HEK293 (cell line): ENCODE measurements at regions not wholly inside any gene's neighbourhood (a gene's known extent, or its start where the extent isn't known, plus 50 kb on each side); places are given as distances from the start of the nearest gene placed in this dataset.

Source experiments
- CTCF ChIA-PET: fragments of 350-600 bp; formaldehyde crosslinking; extraction: SDS; loops from one replicate; lab custom pipeline; 2021; ENCODE audit warnings: antibody characterized with exemption; lab: Yijun Ruan, JAX
- POLR2A ChIA-PET: fragments of 300-600 bp; formaldehyde crosslinking; extraction: SDS; loops from one replicate; lab custom pipeline; 2020; ENCODE audit warnings: antibody characterized with exemption, inconsistent platforms; lab: Yijun Ruan, JAX
- H3K27ac ChIP-seq: fragments of 200-500 bp; sonication (Bioruptor generic); 2 replicates; pipeline ENCODE4 v1.5.1; 2014; ENCODE audit warnings: low read depth, low read length, control low read depth, inconsistent platforms; ENCODE audit errors: extremely low read depth
- H3K36me3 ChIP-seq, 2 experiments: fragments of 200-500 bp in 1 of 2; sonication (Bioruptor generic) in 1 of 2; 1 replicate in 1 of 2; 2 replicates in 1 of 2; pipeline ENCODE4 v1.5.1; 2014 to 2017; ENCODE audit warnings: inconsistent platforms in 2 of 2, low read length in 2 of 2; ENCODE audit not compliant: control insufficient read depth in 2 of 2, insufficient read depth in 1 of 2
- H3K4me1 ChIP-seq: fragments of 200-500 bp; sonication (Bioruptor generic); 2 replicates; pipeline ENCODE4 v1.5.1; 2014; ENCODE audit warnings: mild to moderate bottlenecking, low read length, inconsistent platforms; ENCODE audit not compliant: control insufficient read depth, insufficient read depth
- H3K4me3 ChIP-seq: 2 replicates; pipeline ENCODE4 v1.5.1; 2011; ENCODE audit warnings: low read depth, mild to moderate bottlenecking, control low read depth, low read length, moderate library complexity
- H3K9me3 ChIP-seq: fragments of 200-500 bp; sonication (Bioruptor generic); 2 replicates; pipeline ENCODE4 v1.5.1; 2014; ENCODE audit warnings: low read depth, low read length, inconsistent platforms; ENCODE audit not compliant: control insufficient read depth, insufficient read depth
- KLF16 ChIP-seq: fragments of 450-650 bp; formaldehyde crosslinking; IDR thresholded peaks from 2 replicates; pipeline ENCODE4 v1.5.1; 2017; ENCODE audit warnings: missing biosample characterization, missing genetic modification characterization
- MZF1 ChIP-seq: fragments of 450-650 bp; formaldehyde crosslinking; IDR thresholded peaks from 2 replicates; pipeline ENCODE4 v1.5.1; 2017; ENCODE audit warnings: missing biosample characterization, missing genetic modification characterization, borderline replicate concordance
- PRDM1 ChIP-seq: fragments of 450-650 bp; formaldehyde crosslinking; IDR thresholded peaks from 2 replicates; pipeline ENCODE4; 2016; ENCODE audit warnings: missing biosample characterization, missing genetic modification characterization
- WT1 ChIP-seq: fragments of 450-650 bp; formaldehyde crosslinking; IDR thresholded peaks from 2 replicates; pipeline ENCODE4 v1.5.1; 2016; ENCODE audit warnings: missing biosample characterization, missing genetic modification characterization
- ZBTB48 ChIP-seq: fragments of 450-650 bp; formaldehyde crosslinking; IDR thresholded peaks from 2 replicates; pipeline ENCODE4 v1.5.1; 2016; ENCODE audit warnings: missing biosample characterization, missing genetic modification characterization
- ZBTB8A ChIP-seq: fragments of 450-650 bp; formaldehyde crosslinking; IDR thresholded peaks from 2 replicates; pipeline ENCODE4 v1.5.1; 2016; ENCODE audit warnings: missing biosample characterization, missing genetic modification characterization
- ZNF174 ChIP-seq: fragments of 450-650 bp; formaldehyde crosslinking; IDR thresholded peaks from 2 replicates; pipeline ENCODE4 v1.5.0; 2017; ENCODE audit warnings: missing biosample characterization, mild to moderate bottlenecking, missing genetic modification characterization
- ZNF248 ChIP-seq: fragments of 450-650 bp; formaldehyde crosslinking; IDR thresholded peaks from 2 replicates; pipeline ENCODE4 v1.5.1; 2017; ENCODE audit warnings: missing biosample characterization, missing genetic modification characterization
- ZNF366 ChIP-seq: fragments of 450-650 bp; formaldehyde crosslinking; conservative IDR thresholded peaks from 2 replicates; pipeline ENCODE4 v1.5.1; 2016; ENCODE audit warnings: missing biosample characterization, missing genetic modification characterization
- ZNF404 ChIP-seq: fragments of 450-650 bp; formaldehyde crosslinking; IDR thresholded peaks from 2 replicates; pipeline ENCODE4 v1.5.1; 2017; ENCODE audit warnings: missing biosample characterization, missing genetic modification characterization
- ZNF510 ChIP-seq: fragments of 450-650 bp; formaldehyde crosslinking; IDR thresholded peaks from 2 replicates; pipeline ENCODE4 v1.5.1; 2018; ENCODE audit warnings: mild to moderate bottlenecking, missing genetic modification characterization, missing biosample characterization; ENCODE audit not compliant: insufficient replicate concordance
- ZNF530 ChIP-seq: fragments of 450-650 bp; formaldehyde crosslinking; IDR thresholded peaks from 2 replicates; pipeline ENCODE4 v1.5.1; 2016; ENCODE audit warnings: low read depth, missing biosample characterization, missing genetic modification characterization
- ZNF629 ChIP-seq: fragments of 450-650 bp; formaldehyde crosslinking; IDR thresholded peaks from 2 replicates; pipeline ENCODE4 v1.5.1; 2017; ENCODE audit warnings: missing biosample characterization, missing genetic modification characterization
- ZNF660 ChIP-seq: fragments of 450-650 bp; IDR thresholded peaks from 2 replicates; pipeline ENCODE4 v1.5.1; 2018; ENCODE audit warnings: missing biosample characterization, mild to moderate bottlenecking, missing genetic modification characterization
- ZNF830 ChIP-seq: fragments of 450-650 bp; IDR thresholded peaks from 2 replicates; pipeline ENCODE4 v1.5.0; 2018; ENCODE audit warnings: missing biosample characterization, missing genetic modification characterization, low read depth, mild to moderate bottlenecking, moderate library complexity
- TF ChIP-seq, protein P1 (sequence below): fragments of 450-650 bp; formaldehyde crosslinking; IDR thresholded peaks from 2 replicates; pipeline ENCODE4 v1.5.1; 2016; ENCODE audit warnings: missing biosample characterization, missing genetic modification characterization
- TF ChIP-seq, protein P2 (sequence below): fragments of 450-650 bp; formaldehyde crosslinking; optimal IDR thresholded peaks from 2 replicates; pipeline ENCODE3; 2016; ENCODE audit warnings: missing biosample characterization, mild to moderate bottlenecking, missing genetic modification characterization
- TF ChIP-seq, protein P3 (sequence below): fragments of 450-650 bp; formaldehyde crosslinking; IDR thresholded peaks from 2 replicates; pipeline ENCODE4 v1.5.0; 2017; ENCODE audit warnings: missing biosample characterization, missing genetic modification characterization, borderline replicate concordance
- TF ChIP-seq, protein P4 (sequence below): fragments of 450-650 bp; formaldehyde crosslinking; IDR thresholded peaks from 2 replicates; pipeline ENCODE4 v1.5.1; 2016; ENCODE audit warnings: missing biosample characterization, missing genetic modification characterization

DNA sequence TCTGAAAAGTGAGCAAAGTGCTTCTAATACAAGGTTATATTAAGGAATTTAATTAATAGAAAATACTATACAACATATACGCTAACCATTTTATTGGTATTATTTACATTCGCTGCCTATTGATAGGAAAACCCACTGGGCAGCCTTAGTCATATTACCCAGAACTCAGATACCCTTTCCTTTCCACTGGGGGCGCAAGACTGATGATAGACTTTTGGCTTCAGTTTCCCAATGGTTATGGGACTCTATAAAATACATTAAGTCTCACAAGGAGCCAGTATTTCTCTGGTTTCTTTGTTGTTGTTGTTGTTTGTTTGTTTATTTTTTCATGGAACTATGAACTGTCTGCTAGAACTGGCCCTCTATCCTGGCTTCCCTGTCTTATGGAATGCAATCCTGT is 471.1 kb upstream of the KIRREL3 start:
- TF ChIP-seq ZNF174 (no peak), ZNF510 (tag by site-specific recombination) (no peak), PRDM1 (no peak), ZBTB48 (tag by site-specific recombination) (no peak), ZNF404 (tag by site-specific recombination) (no peak)
- TF ChIP-seq, protein P1, sequence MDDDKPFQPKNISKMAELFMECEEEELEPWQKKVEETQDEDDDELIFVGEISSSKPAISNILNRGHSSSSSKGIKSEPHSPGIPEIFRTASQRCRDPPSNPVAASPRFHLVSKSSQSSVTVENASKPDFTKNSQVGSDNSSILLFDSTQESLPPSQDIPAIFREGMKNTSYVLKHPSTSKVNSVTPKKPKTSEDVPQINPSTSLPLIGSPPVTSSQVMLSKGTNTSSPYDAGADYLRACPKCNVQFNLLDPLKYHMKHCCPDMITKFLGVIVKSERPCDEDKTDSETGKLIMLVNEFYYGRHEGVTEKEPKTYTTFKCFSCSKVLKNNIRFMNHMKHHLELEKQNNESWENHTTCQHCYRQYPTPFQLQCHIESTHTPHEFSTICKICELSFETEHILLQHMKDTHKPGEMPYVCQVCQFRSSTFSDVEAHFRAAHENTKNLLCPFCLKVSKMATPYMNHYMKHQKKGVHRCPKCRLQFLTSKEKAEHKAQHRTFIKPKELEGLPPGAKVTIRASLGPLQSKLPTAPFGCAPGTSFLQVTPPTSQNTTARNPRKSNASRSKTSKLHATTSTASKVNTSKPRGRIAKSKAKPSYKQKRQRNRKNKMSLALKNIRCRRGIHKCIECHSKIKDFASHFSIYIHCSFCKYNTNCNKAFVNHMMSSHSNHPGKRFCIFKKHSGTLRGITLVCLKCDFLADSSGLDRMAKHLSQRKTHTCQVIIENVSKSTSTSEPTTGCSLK (tag by site-specific recombination), result no peak
- TF ChIP-seq, protein P2, sequence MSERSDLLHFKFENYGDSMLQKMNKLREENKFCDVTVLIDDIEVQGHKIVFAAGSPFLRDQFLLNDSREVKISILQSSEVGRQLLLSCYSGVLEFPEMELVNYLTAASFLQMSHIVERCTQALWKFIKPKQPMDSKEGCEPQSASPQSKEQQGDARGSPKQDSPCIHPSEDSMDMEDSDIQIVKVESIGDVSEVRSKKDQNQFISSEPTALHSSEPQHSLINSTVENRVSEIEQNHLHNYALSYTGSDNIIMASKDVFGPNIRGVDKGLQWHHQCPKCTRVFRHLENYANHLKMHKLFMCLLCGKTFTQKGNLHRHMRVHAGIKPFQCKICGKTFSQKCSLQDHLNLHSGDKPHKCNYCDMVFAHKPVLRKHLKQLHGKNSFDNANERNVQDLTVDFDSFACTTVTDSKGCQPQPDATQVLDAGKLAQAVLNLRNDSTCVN (tag by site-specific recombination), result no peak
- Histone ChIP-seq H3K27ac (no peak overlapping the region), H3K9me3 (no peaks in the 10 kb centered on the region), H3K4me1 (no peaks in the 10 kb centered on the region), H3K4me3 (no peak overlapping the region), H3K36me3 (no peaks in the 10 kb centered on the region)
- CTCF ChIA-PET, result interaction anchor here (0.6 to 2.8 kb wide), 4 partner anchors 13 to 66 kb away, joined by 3 to 12 read pairs (median 5); no protein-coding TSS in a partner anchor
- POLR2A ChIA-PET, result no interaction called here

DNA sequence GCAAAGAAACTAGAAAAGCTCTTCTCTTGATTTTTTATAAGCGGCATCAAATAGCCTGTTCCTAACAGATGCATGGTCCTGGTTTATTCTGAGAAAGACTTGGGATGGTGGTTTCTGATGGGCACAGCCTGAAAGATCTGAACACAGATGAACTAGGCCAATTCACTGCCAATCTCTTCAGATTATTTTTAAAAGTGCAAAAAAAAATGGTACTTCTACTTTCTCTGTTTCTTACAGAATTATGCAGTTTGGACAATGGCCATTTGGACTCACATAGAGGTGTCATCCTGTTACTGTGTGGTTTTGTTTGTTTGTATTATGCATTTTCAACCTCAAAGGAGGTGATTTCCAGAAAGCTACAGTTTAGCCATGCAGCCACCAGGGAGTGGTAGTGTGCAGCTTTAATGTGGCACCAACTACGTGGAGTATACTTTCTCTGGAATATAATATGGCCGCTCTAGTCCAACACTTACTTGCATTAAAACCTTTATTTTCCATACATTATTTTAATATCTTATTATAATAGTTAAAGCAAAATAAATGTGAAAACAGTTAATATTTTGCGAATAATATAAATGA is 469.8 kb upstream of the KIRREL3 start:
- H3K36me3 ChIP-seq, result no peaks in the 10 kb centered on the region
- no peaks in the 10 kb centered on the region for H3K9me3 ChIP-seq
- H3K4me3 ChIP-seq, result no peak overlapping the region
- ChIA-PET CTCF (interaction anchor here (0.6 to 2.8 kb wide), 6 partner anchors 8 to 367 kb away, joined by 3 to 12 read pairs (median 5); no protein-coding TSS in a partner anchor), POLR2A (no interaction called here)
- TF ChIP-seq WT1 (tag by site-specific recombination) (no peak), ZNF660 (tag by site-specific recombination) (no peak), KLF16 (no peak), MZF1 (tag by site-specific recombination) (no peak), ZBTB8A (tag by site-specific recombination) (no peak), ZNF248 (tag by site-specific recombination) (no peak), ZNF366 (tag by site-specific recombination) (no peak), ZNF830 (tag by site-specific recombination) (no peak), ZNF530 (tag by site-specific recombination) (no peak), ZNF629 (tag by site-specific recombination) (no peak)
- TF ChIP-seq, protein P3, sequence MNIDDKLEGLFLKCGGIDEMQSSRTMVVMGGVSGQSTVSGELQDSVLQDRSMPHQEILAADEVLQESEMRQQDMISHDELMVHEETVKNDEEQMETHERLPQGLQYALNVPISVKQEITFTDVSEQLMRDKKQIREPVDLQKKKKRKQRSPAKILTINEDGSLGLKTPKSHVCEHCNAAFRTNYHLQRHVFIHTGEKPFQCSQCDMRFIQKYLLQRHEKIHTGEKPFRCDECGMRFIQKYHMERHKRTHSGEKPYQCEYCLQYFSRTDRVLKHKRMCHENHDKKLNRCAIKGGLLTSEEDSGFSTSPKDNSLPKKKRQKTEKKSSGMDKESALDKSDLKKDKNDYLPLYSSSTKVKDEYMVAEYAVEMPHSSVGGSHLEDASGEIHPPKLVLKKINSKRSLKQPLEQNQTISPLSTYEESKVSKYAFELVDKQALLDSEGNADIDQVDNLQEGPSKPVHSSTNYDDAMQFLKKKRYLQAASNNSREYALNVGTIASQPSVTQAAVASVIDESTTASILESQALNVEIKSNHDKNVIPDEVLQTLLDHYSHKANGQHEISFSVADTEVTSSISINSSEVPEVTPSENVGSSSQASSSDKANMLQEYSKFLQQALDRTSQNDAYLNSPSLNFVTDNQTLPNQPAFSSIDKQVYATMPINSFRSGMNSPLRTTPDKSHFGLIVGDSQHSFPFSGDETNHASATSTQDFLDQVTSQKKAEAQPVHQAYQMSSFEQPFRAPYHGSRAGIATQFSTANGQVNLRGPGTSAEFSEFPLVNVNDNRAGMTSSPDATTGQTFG (tag by site-specific recombination), result no peak
- TF ChIP-seq, protein P4, sequence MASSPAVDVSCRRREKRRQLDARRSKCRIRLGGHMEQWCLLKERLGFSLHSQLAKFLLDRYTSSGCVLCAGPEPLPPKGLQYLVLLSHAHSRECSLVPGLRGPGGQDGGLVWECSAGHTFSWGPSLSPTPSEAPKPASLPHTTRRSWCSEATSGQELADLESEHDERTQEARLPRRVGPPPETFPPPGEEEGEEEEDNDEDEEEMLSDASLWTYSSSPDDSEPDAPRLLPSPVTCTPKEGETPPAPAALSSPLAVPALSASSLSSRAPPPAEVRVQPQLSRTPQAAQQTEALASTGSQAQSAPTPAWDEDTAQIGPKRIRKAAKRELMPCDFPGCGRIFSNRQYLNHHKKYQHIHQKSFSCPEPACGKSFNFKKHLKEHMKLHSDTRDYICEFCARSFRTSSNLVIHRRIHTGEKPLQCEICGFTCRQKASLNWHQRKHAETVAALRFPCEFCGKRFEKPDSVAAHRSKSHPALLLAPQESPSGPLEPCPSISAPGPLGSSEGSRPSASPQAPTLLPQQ (tag by site-specific recombination), result no peak
- H3K4me1 ChIP-seq, result no peaks in the 10 kb centered on the region
- H3K27ac ChIP-seq, result no peak overlapping the region
